Tibial artery (tissue), 4 donors: ENCODE measurements at regions not wholly inside any gene's neighbourhood (a gene's known extent, or its start where the extent isn't known, plus 50 kb on each side); places are given as distances from the start of the nearest gene placed in this dataset.

ENCODE experiments used
- DNase-seq, 2 donors: peaks; one replicate each; pipeline ENCODE4 v3.0.0-alpha.2; 2019
- H3K27ac ChIP-seq, 2 donors: fragments of 200-600 bp; sonication (generic) in 1 of 2; 1 replicate in 1 of 2; 2 replicates in 1 of 2; pipeline ENCODE4 v1.5.1; 2018 to 2019; ENCODE audit warnings: mild to moderate bottlenecking in 1 of 2
- H3K27me3 ChIP-seq, 2 donors: fragments of 200-600 bp; sonication (generic) in 1 of 2; one replicate each; pipeline versions ENCODE4 v1.5.1 to v1.6.0; 2016 to 2019
- H3K36me3 ChIP-seq, 3 donors: fragments of 200-600 bp; sonication (generic) in 2 of 3; one replicate each; pipeline ENCODE4 v1.5.1; 2016 to 2019; ENCODE audit warnings: mild to moderate bottlenecking in 2 of 3
- H3K4me1 ChIP-seq, 4 donors: fragments of 200-600 bp; sonication (generic) in 2 of 4; 1 replicate in 3 of 4; 2 replicates in 1 of 4; pipeline ENCODE4 v1.5.1; 2016 to 2019
- H3K4me3 ChIP-seq, 2 donors: fragments of 200-600 bp; sonication (generic) in 1 of 2; 1 replicate in 1 of 2; 2 replicates in 1 of 2; pipeline ENCODE4 v1.5.1; 2018 to 2019; ENCODE audit warnings: mild to moderate bottlenecking in 2 of 2
- H3K9me3 ChIP-seq, 3 donors: fragments of 200-600 bp; sonication (generic) in 1 of 3; one replicate each; pipeline ENCODE4 v1.5.1; 2016 to 2019
- intact Hi-C: fragments of 100-400 bp; cut with DNase I; formaldehyde crosslinking; loops from one replicate; pipeline ENCODE4 v1.15.0; 2023; ENCODE audit warnings: low total_unique reads
- TF ChIP-seq, protein P1 (sequence below), 2 experiments: fragments of 200-600 bp in 1 of 2; fragments of 450-650 bp in 1 of 2; IDR thresholded peaks; one replicate each; pipeline ENCODE4 v1.5.1; 2017 to 2019; ENCODE audit warnings: antibody characterized with exemption in 2 of 2, mild to moderate bottlenecking in 1 of 2, moderate library complexity in 1 of 2

DNA sequence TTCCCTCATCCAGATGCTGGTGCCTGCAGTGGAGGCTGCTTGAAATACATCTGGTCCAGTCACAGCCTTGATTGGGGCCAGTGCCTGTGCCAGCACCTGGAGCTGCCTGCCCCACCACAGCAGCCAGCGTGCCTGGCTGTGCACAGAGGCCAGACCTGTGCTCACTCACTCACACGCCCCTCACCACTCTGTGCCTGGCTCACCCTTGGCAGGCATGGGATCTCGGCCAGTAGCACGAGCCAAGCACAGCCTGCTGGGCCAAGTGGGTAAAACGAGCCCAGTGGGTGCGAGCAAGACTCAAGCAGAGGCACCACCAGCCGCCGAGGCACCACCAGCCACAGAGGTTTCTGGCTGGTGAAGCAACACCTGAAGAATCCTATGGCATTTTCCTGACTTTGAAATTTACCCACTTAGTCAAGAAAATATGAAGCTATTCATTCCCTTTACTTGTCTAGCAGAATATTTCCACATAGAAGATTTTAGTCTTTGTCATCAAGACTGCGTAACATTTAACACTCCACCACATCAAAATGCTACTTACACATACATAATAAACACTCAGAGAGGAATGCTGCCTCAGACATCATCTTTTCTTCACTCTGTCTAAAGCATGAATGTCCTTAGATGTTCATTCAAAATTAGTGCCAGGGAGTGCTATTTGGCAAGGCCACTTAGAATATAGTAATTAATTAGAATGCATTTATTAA lies 424.3 kb upstream of the FAT3 start:
- no peaks in the 10 kb centered on the region for H3K27me3 ChIP-seq
- H3K4me1 ChIP-seq: peaks cover 0 to 3% (median 0%) of the 10 kb centered on the region in 4 donors
- intact Hi-C loops: no loop called here
- no peak overlapping the region for H3K27ac ChIP-seq
- DNase-seq: no peak
- H3K4me3 ChIP-seq: no peak overlapping the region
- no peaks in the 10 kb centered on the region for H3K9me3 ChIP-seq
- H3K36me3 ChIP-seq: no peaks in the 10 kb centered on the region
- TF ChIP-seq, protein P1, sequence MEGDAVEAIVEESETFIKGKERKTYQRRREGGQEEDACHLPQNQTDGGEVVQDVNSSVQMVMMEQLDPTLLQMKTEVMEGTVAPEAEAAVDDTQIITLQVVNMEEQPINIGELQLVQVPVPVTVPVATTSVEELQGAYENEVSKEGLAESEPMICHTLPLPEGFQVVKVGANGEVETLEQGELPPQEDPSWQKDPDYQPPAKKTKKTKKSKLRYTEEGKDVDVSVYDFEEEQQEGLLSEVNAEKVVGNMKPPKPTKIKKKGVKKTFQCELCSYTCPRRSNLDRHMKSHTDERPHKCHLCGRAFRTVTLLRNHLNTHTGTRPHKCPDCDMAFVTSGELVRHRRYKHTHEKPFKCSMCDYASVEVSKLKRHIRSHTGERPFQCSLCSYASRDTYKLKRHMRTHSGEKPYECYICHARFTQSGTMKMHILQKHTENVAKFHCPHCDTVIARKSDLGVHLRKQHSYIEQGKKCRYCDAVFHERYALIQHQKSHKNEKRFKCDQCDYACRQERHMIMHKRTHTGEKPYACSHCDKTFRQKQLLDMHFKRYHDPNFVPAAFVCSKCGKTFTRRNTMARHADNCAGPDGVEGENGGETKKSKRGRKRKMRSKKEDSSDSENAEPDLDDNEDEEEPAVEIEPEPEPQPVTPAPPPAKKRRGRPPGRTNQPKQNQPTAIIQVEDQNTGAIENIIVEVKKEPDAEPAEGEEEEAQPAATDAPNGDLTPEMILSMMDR (IDR thresholded peaks at IDR 0.05): no peak

DNA sequence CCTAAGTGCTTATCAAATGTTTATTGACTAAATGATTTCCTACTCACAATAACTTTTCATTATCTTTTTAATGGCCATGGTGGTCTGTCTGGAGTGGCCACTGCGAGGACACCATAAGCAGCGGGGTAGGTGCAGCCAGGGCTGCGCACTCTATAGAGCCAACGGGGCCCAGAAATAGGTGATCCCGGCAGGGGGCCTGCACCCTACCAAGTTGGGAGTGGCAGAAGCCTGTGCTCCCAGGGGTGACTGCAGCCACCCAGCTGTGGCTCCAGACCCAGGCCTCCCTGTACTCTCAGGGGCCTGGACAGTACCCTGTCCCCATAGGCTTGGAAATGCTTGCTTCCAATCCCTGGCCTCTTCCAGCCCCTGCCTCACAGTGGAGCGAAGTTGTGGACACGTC lies 426.4 kb upstream of the FAT3 start:
- DNase-seq: no peak
- intact Hi-C loops: no loop called here
- TF ChIP-seq, protein P1 (IDR thresholded peaks at IDR 0.05): no peak
- Histone ChIP-seq H3K27ac (no peak overlapping the region), H3K36me3 (no peaks in the 10 kb centered on the region), H3K9me3 (no peaks in the 10 kb centered on the region), H3K4me1 (peaks cover 0 to 13% (median 0%) of the 10 kb centered on the region in 4 donors), H3K4me3 (no peak overlapping the region), H3K27me3 (no peaks in the 10 kb centered on the region)

DNA sequence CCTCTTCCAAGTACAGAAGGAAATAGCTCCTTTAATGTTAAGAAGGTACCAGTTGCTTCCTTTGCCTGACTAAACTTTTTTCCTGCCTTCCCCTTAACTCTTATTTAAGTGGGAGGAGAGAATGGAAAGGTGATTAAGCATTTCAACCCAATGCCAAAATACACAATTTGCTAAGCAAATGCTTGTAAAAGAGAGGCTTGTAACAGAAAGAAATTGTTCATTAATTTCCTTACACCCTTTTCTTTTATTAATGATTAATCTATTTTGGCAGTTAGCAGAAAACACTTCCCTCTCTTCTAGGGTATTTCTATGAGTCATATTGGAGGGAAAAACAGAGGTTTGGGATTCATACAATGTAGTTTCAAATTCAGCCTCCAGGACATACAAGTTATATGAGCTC lies 427.6 kb upstream of the FAT3 start:
- Histone ChIP-seq H3K27me3 (no peaks in the 10 kb centered on the region), H3K36me3 (no peaks in the 10 kb centered on the region), H3K4me1 (peaks cover 0 to 13% (median 0%) of the 10 kb centered on the region in 4 donors), H3K9me3 (no peaks in the 10 kb centered on the region), H3K4me3 (no peak overlapping the region), H3K27ac (no peak overlapping the region)
- no peak for DNase-seq
- intact Hi-C loops: no loop called here
- TF ChIP-seq, protein P1 (IDR thresholded peaks at IDR 0.05): no peak

DNA sequence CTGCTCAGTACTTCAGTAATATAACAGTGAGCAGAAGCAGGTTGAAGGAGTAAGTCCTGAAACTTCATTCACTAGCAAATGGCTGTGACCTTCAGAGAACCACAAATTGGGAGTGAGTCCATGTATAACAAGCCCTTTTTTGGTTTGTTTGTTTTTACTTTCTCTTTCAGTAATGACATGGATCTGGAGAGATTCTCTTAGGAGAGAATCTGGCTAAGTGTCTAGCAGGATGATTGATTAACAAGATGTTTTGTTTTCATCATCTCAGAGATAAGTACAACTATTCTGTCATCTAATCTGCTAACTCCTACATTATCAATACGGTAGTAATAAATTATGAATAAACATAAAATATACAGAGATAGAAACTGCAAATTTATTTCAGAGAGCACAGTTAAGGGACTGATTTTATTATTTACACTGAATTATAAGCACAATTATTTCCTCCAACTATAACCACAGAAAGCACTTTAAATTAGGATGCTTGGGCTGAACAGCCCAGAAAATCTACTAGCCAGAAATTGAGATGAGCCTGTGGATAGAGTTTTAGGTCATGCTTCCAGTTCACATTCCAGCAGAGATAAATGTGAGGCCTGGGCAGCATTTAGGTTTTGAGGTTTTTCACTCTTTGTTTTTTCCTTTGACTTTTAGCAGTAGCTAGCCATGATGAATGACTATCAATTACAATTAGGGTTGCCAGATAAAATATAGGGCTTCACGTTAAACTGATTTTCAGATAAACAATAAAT lies 429.3 kb upstream of the FAT3 start:
- no peaks in the 10 kb centered on the region for H3K9me3 ChIP-seq
- peaks cover 0 to 13% (median 0%) of the 10 kb centered on the region in 4 donors for H3K4me1 ChIP-seq
- no peak for DNase-seq
- TF ChIP-seq, protein P1 (IDR thresholded peaks at IDR 0.05): no peak
- no peak overlapping the region for H3K4me3 ChIP-seq
- no peaks in the 10 kb centered on the region for H3K36me3 ChIP-seq
- no peaks in the 10 kb centered on the region for H3K27me3 ChIP-seq
- H3K27ac ChIP-seq: no peak overlapping the region
- intact Hi-C loops: no loop called here

DNA sequence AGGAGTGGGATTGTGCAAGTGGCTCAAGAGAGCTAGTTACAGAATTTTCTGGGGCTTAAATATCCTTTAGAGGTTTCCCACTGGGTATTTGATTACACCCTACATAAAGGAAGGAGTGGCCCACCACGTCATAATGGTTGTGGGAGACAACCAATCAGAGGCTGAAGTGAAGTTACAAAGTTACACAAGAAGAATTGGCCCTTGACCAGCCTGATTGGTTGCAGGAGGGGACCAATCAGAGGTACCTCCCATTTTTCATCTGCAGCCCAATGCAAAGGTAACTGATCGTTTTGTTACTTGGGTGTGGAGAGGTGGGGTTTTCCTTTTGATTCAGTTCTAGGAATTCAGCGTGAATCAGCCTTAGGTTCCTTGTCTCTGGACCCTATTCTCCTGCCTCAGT lies 430.5 kb upstream of the FAT3 start:
- Histone ChIP-seq H3K4me1 (peaks cover 0 to 13% (median 0%) of the 10 kb centered on the region in 4 donors), H3K27me3 (no peaks in the 10 kb centered on the region), H3K36me3 (no peaks in the 10 kb centered on the region), H3K27ac (no peak overlapping the region), H3K9me3 (no peaks in the 10 kb centered on the region), H3K4me3 (no peak overlapping the region)
- DNase-seq: no peak
- TF ChIP-seq, protein P1 (IDR thresholded peaks at IDR 0.05): no peak
- intact Hi-C loops: no loop called here
